ENCODE measurements at regions not wholly inside any gene's neighbourhood (a gene's known extent, or its start where the extent isn't known, plus 50 kb on each side); places are given as distances from the start of the nearest gene placed in this dataset.

DNA sequence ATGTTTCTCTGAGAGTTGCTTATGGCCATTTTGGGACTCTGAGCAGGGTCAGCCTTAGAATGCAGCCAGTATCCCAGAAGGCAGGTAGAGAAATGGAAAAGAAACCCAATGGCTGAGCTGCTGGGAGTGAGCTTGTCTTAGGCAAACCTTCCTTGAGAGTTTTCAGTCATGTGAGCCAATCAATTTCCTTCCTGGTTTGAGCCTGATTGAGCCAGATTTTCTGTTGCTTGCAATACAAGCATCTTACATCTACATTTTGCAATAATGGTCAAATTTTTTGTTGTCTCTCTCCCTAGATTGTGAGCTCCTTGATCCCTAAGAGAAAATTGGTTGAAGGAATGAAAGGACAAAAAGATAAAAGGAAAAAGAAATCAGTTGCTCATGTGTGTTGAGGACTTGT lies 155.3 kb downstream of the SNX18 start:
- DNase-seq = no peak

DNA sequence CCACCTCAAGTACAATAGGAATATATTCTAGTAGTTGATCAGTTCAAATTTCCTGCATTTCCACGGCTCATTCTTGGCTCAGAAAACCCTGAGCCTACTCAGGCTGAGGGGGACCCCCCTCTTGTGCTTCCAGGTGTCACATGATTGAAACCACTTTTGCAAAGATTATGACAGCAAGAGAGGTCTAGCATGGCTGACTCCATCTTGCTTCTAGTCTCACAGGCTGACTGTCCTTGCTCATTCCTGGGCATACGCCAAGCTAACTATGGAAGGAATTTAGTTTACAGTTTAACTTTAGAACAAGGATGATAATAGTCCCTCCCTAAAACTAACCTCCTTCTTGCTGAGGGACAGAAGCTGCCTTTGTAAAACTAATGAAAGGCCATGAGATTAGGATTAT lies 154.1 kb downstream of the SNX18 start:
- DNase-seq = no peak

DNA sequence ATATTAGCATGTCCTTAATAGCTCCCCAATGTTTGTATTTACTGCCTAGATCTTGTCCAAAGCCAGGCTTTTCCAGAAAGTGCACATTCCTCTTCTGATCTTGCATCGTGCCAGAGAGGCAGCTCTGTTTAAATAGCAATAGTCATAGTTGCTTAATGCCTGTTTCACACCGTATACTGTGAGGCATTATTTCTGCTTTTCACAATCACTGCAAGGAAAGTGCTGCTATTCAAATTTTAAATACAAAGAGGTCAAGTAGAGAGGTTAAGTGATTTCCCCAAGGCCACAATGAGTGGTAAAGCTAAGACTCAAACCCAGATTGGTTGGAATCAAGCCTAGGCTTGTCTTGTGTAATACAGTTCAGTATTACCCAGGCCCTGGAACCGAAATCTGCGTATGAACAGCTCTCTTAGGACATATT lies 153.6 kb downstream of the SNX18 start:
- no peak for DNase-seq

DNA sequence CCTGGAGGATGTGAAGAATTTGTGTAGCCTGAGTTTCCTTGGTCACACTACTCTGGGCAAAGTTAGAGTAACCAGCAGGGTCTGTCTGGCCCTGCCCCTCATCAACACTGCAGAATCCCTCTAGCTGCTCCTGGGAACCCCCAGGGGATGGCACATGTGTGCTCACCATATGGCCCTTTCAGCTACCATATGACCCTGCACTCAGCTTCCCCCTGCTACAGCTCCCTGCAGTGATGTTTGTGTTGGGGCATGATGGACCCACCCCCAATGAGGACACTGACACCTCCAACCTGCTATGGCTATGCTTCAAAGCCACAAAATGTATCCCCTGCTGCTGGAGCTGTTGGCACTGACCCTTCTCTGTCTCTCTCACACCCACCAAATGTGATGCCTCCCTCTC lies 152.7 kb downstream of the SNX18 start:
- no peak for DNase-seq

DNA sequence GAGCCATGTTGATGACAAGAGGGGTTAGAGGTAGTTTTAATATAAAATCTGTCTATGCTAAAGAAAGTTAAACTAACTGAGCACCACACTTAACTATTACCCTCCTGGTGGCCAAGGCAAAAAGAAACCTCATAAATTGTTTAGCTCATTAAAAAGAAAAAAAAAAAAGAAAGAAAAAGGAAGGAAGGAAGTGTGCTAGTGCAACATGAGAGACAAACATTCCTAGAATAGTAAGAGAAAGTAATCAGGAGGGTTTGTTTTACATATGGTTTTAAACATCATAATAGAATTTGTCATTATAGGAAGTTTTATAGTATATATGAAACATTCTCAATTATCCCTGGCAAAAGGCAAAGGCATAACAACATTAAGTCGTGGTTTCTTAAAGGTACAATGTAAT lies 152.3 kb downstream of the SNX18 start:
- DNase-seq = no peak

DNA sequence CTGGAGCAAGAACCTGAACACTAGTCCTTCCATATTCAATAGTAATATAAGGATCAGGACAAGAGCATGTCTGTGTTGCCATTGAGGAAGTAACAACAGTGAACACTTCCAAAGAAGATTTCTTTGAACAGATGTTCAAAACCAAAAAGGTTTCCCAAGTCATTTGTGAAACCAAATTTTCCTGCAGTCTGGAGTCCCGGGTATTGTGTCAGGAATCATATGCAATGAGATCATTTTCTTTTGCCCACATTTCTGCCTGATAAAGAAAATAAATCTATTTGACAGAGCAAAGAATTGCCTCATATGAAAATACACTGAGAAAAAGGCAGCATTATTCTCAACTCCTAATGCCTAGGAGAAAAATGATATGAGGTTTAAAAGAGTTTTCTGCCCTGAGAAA lies 151.7 kb downstream of the SNX18 start:
- DNase-seq = no peak

DNA sequence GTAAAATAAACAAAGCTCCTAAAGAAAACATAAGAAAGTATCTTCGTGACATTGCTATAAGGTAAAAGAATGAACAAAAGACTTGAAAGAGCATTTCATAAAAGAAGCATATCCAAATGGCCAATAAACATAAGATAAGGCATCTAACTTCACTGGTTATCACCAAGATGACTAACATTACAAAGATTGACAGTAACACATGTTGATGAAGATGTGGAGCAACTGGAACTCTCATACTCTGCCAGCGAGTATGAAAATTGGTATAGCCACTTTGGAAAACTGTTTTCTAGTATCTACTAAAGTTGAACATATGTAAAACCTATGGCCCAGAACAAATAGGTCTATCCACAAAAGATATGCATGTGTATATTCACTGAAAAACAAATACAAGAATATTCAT lies 150.5 kb downstream of the SNX18 start:
- no peak for DNase-seq

DNA sequence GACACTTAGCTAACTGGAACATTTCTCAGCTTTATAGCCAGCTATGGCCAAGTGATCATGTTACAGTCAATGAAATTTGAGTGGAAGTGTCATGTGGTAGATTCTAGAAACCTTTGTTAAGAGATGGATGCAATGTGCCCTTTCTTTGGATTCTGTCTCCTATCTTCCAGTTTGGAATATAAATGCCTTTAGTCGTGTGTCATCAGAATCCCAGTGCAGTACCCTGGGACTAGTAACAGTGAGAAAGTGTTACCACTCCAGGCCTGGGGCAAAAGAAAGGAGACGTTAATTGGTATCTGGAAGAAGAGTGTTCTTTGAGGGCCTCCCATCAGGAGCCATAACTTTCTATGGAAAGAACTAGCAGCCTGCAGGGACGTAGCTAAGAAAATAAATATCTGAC lies 149.6 kb downstream of the SNX18 start:
- DNase-seq = no peak

DNA sequence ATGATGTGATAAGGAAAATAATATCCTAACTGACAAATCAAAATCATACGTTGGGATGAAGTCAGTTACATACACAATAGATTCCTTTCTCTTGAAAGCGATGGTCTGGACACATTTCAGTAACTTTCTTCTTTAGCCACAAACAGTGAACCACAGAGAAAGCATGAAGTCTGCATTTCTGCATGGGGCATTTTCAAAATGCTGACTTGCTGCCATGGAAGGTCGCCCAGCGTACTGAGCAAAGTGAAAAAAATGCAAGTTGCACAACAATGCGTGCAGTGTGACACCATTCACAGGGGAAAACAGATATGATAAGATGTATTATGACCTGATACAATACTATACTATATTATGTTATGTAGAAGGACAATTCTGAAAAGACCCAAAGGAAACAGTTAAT lies 146.3 kb downstream of the SNX18 start:
- DNase-seq = peak; percentile 69

DNA sequence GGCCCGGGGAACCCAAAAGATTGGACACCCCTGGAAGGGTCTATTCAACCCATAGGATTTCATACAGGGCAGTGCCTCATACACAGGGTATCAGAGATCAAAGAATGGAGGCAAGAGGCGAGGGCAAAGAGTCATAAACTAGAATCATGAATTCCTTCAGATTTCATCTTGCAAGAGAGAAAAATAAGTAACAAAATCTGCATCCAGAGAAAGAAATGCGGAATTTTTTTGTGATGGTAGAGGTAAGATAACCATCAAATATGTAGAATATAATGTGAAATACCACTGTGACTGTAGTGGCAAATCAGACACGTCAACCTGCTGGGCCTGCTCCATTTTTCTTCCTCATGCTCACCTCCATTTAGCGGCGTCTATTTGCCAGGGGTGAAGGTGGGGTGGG lies 143.6 kb downstream of the SNX18 start:
- no peak for DNase-seq

DNA sequence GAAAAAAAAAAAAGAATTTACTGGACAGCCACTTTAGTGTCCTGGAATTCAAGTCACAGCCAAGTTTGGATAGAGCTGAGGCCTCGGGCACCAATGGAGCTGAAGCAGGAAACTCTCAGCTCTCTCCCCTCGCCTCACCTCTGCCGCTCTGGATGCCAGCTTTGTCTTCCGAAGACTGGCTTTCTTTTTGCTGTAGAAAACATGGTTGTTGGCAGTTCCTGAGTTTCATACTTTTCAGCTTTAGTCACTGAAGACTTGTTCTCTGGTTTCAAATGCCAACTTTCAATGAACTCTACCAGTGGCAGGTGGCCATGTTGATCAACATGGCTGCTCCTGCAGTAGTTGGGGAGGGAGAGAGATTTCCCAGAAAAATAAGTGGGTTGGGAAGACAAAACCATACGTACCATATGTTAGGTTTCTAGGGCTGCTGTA lies 142.2 kb downstream of the SNX18 start:
- DNase-seq = peak; percentile 11

DNA sequence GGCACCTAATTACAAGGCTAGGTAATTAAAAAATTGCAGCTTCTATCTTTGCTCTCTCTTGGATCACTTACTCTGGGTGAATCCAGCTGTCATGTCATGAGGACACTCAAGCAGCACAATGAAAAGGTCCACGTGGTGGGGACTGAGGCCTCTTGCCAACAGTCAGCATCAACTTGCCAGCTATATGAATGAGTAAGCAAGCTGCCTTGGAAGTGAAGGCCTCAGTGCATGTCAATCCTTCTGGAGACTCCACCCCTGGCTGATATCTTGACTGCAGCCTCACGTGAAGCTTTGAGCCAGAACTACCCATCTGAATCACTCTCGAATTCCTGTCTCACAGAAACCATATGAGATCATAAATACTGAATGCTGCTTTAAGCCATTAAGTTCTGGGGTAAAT lies 140.5 kb downstream of the SNX18 start:
- no peak for DNase-seq

DNA sequence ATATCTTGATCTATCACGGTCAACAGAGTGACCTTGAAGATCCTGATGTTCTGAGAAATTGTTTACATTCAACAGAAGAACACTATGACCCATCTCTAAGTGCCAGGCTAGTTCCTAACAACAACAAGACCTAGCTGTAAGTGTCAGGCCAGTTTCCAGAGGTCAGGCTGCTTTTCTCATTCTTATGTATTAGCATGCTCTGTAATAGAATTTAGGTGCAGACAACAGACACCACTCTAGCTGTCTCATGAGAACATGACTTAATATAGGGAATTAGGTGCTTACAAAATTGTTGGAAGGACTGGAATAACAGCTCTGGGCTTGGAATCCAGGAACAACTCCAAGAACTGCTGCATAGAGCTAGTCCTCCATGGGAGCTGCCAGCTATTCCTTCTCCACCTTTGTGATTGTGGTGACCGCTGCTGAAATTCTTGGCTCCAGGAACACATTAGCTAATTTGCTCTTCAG lies 138.7 kb downstream of the SNX18 start:
- DNase-seq = no peak

DNA sequence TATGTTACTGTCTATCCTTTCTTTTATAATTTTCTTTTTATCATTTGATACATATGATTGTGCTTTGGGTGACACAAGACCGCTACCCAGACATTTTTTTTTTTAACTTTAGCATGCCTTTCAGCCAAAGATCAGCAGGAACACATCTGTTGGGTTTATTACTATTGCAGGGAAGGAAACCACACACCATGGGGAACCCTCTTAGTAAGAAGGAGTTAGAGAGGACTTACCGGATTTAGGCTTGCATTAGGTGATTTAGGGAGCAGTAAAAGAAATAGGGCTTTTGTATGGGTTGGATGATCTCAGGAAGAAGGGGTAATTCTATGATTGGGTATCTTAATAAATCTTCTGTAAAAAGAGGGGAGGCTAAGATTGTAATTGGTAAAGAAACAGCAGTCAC lies 138.2 kb downstream of the SNX18 start:
- DNase-seq = no peak

DNA sequence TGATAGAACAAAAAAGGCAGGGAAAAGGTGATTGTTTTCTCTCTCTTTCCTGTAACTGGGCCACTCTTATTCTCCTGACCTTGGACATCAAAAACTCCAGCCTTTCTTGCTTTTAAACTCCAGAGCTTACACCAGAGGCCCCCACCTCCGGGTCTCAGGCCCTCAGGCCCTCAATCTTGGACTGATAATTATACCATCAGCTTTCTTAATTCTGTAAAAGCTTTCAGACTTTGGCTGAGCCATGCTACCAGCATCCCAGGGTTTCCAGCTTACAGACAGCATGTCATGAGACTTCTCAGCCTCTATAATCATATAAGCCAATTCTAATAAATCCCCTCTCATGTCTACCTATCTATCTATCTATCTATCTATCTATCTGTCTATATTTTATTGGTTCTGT lies 137.7 kb downstream of the SNX18 start:
- DNase-seq = no peak

DNA sequence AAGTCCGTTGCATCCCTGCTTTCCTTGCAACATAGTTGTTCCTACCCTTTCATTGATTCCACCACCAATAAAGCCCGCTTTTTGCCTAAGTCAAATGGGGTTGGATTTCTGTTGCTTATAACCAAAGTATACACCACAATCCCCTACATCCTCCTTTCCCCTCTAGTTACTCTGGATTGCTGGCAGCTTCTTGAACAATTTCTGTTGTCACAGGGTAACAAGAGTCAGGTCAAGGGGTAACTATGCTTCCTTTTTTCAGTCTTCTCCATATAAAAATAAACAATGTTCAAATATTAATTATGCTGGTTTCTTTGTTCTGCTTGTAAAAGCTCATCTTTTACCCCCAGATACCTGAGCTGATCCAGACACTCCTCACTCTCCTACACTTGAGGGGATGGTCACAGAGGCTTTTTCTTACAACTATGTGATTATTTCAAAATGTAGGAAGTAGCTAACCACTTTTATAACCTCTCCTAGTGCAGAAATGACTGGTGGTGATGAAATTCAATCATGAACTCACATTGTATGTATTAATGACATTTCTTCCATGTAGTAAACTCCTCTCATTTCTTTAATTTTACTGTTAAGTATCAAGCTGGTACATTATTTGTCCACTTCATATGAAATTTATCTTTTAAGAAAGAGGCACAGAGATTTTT lies 136.5 kb downstream of the SNX18 start:
- DNase-seq = no peak

DNA sequence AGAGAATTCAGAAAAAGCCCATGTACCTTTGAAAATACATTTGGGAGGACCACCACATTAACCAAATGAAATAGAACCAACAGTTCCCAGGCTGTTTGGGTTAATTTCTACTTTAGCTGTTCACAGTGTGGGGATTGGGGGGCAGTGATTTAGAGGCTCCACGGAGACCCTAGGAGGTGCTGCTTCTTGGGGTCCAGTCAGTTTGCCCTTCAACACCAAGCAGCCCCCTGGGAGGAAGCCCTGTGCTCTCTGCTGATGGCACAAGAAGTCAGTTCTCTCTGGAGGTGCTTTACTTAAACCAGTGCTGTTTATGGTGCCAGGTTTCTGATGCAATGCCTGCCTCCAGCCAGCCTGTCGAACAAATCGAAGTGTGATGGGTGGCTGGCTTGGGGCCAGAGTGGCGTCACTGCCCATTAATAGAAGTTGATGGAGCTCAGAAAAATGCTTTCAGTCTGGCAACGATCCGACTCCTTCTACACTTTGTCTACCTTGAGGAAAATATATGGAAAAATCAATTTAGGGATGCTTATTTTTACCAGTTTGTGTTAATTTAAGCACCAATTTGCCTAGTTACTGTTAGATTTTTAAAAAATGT lies 134.0 kb downstream of the SNX18 start:
- peak; percentile 6 for DNase-seq

DNA sequence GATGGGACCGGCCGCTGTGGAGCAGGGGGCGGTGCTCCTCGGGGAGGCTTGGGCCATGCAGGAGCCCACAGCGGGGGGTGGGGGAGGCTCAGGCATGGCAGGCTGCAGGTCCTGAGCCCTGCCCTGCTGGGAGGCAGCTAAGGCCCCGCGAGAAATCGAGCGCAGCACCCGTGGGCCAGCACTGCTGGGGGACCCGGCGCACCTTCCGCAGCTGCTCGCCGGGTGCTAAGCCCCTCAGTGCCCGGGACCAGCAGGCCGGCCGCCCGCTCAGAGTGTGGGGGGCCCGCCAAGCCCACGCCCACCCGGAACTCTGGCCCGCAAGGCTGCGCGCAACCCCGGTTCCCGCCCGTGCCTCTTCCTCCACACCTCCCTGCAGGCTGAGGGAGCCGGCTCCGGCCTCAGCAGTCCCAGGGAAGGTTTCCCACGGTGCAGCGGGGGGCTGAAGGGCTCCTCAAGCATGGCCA lies 131.5 kb downstream of the SNX18 start:
- no peak for DNase-seq

DNA sequence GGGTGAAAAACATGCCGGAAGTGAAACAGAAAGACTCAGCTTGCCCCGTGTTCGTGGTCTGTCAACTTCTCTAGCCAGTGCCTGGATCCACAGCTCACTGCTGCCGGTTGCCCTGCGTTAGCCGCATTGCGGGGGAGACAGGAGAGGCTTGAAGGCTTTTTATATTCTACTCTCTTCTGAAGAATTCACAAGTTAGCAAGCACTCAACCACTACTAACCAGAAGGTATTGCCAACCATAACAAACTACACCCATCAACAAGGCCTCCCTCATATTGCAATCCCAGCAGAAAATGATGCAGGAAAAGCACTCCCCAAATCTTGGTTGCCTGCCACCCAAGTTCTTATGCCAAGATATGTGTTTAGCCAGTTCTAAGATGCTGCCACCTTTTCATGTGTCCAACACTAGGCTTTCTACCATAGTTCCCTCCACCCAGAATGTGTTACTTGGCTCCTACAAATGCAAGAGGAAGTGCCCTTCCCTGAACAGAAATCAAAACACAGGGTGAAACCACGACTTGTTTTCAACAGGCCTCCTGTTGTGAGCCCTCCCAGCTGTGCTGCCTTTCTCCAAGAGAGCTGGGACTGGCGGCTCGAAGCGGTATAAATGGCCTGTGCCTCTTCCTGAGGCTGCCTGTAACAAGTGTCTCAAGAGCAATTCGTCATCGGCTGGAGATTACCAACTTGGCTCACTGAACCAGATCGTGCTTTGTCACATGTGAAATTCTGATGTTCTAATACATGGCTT lies 129.0 kb downstream of the SNX18 start:
- peak; percentile 47 for DNase-seq

DNA sequence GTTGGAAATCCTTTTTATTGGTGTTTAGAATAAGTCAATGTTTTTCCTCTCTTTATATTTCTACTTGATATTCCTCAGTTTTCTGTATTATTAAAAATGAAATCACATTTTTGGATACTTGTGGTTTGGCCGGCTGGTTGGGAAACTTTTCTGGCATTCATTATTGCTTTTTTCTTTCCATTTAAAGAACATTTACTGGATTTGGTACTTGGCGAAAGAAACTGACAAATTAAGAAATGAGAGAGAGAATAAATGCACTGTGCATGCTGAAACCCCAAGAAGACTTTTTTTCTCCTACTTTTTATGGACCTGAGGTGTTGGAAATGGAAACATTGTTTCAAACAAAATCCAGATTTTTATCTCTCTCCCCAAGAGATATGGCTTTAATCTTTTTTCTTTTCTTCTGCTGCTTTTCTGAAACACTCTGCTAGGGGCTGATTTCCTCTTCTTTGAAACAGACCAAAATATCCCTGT lies 128.4 kb downstream of the SNX18 start:
- DNase-seq = no peak

DNA sequence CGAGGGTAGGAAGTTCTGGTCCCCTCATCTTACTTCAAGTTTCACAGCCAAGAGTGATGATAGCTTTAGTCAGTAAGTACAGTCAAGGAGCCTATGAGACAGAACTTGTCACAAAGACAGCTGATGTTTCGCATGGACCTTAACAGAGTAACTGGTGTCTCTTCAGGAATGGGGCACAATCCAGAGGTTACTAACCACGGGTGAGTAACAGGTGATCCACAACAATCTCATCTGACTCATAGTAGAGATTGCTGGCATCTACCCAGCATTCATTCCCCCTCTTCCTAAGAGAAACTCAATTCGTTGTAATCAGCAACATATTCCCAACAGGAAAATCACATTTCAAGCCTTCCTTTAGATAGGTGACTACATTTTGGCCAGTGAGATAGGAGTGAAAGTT lies 126.7 kb downstream of the SNX18 start:
- DNase-seq = no peak

DNA sequence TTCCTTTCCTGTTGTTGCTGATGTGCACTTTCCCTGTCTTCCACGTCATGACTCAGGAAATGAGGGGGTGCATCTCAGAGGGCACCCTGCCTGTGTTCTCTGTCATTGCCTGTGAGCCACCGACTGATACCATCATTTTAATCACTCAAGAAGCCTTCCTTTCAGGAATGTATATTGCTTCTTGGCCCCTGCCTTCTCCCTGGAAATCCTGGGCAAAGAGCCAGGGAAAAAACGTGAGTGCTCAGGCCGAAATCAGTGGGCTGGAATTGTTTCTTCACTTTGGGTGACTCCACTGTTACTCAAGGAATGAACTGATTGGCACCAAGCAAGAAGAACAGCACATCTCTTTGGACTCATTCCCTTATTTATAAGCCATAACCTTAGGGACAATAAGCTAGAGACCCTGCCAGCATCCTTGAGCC lies 126.1 kb downstream of the SNX18 start:
- DNase-seq = no peak

DNA sequence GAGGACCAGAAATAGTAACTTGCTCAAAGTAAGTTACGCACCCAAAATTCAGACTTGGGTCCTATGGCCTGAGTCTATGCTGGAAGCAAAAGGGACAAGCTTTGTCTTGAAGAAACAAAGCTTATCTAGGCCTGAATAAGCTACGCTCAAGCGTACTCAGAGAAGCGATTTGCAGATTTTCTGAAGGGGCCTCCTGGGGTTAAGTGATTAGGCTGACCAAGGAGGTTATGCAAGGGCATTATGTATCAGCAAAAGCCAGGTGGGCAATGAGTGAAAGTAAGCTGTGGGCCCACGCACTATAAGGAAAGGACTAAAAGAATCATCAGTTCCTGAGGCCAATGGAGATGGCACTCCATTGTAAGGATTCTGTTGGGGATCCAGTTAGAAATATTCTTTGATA lies 122.1 kb downstream of the SNX18 start:
- no peak for DNase-seq

DNA sequence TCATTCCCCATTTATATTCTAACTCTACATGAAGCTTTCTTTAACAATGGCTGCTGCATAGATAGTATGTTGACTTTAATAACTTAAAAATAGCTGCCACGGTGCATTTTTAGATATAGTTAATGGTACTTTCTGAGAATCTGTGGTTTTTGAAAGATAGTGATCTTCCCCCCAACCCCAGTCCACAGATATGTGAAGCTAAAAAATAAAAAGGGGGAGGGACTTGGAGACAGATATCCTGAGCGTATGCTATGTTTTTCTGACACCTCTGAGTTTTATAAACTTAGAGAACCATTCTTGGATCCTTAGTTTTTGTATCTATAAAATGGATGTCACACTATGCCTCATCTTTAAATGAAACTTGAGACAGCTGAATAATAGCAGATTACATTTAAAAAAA lies 120.5 kb downstream of the SNX18 start:
- no peak for DNase-seq

Data from midbrain (tissue), 1 donor.